ENCODE measurements at regions not wholly inside any gene's neighbourhood (a gene's known extent, or its start where the extent isn't known, plus 50 kb on each side); places are given as distances from the start of the nearest gene placed in this dataset.

DNA sequence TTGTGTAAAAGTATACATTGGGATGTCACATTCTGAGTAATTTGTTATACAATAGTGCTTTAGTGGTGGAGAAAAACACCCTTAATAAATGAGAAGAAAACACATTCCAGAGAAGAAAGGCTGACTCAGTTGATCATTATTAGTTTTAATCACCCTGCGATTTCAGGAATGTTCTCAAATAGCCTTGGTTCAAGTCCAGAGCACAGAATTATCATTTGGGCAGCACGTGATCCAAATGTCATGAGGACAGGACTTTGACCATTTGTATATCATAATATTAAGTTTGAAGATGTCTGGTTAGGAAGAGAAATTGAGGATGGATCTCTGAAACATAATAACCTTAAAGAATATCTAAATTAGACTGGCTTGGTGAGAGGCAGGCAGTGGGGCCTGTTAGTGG lies 1434.3 kb upstream of the TENM3 start:
- no peak overlapping the region for H3K4me3 ChIP-seq (ENCODE audit: control insufficient read depth, low read depth, low read length)
- TF ChIP-seq, protein P1, sequence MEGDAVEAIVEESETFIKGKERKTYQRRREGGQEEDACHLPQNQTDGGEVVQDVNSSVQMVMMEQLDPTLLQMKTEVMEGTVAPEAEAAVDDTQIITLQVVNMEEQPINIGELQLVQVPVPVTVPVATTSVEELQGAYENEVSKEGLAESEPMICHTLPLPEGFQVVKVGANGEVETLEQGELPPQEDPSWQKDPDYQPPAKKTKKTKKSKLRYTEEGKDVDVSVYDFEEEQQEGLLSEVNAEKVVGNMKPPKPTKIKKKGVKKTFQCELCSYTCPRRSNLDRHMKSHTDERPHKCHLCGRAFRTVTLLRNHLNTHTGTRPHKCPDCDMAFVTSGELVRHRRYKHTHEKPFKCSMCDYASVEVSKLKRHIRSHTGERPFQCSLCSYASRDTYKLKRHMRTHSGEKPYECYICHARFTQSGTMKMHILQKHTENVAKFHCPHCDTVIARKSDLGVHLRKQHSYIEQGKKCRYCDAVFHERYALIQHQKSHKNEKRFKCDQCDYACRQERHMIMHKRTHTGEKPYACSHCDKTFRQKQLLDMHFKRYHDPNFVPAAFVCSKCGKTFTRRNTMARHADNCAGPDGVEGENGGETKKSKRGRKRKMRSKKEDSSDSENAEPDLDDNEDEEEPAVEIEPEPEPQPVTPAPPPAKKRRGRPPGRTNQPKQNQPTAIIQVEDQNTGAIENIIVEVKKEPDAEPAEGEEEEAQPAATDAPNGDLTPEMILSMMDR (IDR thresholded peaks at IDR 0.05; ENCODE audit: control insufficient read depth, insufficient read depth, low read depth, low read length, missing control alignments): no peak
- DNase-seq (ENCODE audit: low read depth): no peak

DNA sequence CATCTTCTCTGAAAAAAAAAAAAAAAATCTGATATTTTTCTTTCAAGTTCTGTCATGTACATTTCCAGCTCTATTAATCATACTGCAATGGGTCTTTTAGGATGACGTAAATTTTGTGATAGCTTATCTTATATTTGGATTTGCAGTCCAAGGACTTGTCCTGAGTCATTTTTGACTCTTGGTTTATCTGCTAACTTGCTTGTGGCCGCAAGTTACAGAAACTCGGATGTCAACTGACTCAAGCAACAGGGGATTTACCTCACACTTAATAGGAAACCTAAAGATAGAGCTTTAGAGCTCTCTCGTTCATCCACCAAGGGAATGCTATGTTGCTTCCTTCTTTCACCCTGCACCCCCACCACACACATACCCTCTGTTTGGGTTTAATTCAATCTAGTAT lies 1433.8 kb upstream of the TENM3 start:
- no peak for DNase-seq (ENCODE audit: low read depth)
- TF ChIP-seq, protein P1 (IDR thresholded peaks at IDR 0.05; ENCODE audit: control insufficient read depth, insufficient read depth, low read depth, low read length, missing control alignments): no peak
- H3K4me3 ChIP-seq (ENCODE audit: control insufficient read depth, low read depth, low read length): no peak overlapping the region

DNA sequence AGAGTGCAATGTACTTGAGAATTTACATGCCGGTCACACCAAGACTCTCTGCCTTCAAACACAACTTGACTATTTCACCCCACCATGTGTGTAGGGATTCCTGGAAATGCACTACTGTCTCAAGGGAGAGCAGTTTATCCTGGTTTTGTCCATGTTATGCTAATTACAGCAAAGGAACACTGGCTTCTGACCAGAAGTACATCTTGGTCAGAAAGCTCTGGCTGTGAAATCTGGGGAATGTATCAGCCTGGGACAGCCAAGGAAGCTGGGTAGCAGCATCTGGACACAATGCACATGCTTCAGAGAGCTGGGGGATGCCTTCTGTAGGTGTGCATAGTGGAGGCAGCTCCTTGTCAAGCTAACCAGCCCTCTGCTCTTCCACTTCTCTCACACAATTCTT lies 1432.6 kb upstream of the TENM3 start:
- TF ChIP-seq, protein P1 (IDR thresholded peaks at IDR 0.05; ENCODE audit: control insufficient read depth, insufficient read depth, low read depth, low read length, missing control alignments): no peak
- no peak overlapping the region for H3K4me3 ChIP-seq (ENCODE audit: control insufficient read depth, low read depth, low read length)
- DNase-seq (ENCODE audit: low read depth): no peak

DNA sequence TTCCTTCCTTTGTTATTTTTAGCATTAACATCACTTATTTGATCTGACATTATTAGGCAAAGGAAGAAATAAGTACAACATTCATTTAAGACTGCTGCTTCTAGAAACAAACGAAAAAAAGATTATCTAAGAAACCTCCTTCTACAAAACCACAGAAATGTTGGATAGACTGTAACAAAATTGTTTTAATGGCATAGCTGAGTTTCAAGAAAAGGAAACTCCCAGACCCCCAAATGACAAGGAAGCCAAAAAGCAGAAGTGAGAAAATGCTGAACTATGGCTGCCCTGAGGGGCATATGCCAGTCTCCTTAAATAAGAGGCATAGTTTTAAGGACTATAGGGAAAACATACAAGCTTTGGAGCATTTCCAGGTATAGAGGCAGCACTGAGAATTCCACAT lies 1431.6 kb upstream of the TENM3 start:
- DNase-seq (ENCODE audit: low read depth): no peak
- TF ChIP-seq, protein P1 (IDR thresholded peaks at IDR 0.05; ENCODE audit: control insufficient read depth, insufficient read depth, low read depth, low read length, missing control alignments): no peak
- H3K4me3 ChIP-seq (ENCODE audit: control insufficient read depth, low read depth, low read length): no peak overlapping the region

DNA sequence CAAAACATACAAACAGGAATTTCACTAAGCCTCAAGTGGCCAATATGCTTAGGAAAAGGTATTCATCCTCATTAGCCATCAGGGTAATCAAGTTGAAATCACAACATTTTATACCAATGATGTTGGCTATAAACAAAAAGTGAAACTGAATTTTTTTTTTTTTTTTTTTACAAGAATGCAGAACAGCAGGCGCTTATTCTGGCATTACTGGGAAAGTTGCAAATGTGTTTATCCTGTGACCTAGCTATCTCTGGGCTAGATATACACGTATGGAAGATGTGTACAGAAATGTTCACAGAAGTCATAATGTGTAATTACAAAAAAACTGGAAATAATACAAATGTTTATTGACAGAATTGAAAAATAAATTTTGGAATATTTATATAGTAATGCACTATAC lies 1430.4 kb upstream of the TENM3 start:
- no peak overlapping the region for H3K4me3 ChIP-seq (ENCODE audit: control insufficient read depth, low read depth, low read length)
- TF ChIP-seq, protein P1 (IDR thresholded peaks at IDR 0.05; ENCODE audit: control insufficient read depth, insufficient read depth, low read depth, low read length, missing control alignments): no peak
- DNase-seq (ENCODE audit: low read depth): no peak

DNA sequence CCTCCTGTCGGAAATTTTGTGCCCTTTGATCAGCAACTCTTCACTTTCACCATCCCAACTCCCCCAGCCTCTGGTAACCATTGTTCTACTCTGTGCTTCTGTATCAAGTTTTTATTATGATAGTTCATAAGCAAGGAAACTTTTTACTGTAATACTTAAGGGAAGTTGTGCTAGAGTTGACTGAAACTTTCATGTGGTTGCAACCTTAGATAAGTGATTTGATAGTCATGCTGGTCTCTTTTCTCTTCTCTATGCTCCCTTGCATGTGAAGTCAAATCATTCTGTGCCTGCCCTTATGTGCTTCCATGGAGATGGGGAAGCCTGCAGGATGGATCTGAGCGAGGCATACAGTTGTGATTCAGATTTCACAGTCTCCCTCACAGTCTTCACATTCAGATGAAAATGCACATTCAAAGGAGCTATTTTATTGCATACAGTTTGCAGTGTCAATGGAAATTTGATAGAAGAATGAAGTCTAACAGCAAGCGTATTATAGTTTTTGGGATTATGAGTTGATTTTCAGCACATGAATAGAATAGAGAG lies 1428.3 kb upstream of the TENM3 start:
- H3K4me3 ChIP-seq (ENCODE audit: control insufficient read depth, low read depth, low read length): no peak overlapping the region
- TF ChIP-seq, protein P1 (IDR thresholded peaks at IDR 0.05; ENCODE audit: control insufficient read depth, insufficient read depth, low read depth, low read length, missing control alignments): no peak
- DNase-seq (ENCODE audit: low read depth): no peak

DNA sequence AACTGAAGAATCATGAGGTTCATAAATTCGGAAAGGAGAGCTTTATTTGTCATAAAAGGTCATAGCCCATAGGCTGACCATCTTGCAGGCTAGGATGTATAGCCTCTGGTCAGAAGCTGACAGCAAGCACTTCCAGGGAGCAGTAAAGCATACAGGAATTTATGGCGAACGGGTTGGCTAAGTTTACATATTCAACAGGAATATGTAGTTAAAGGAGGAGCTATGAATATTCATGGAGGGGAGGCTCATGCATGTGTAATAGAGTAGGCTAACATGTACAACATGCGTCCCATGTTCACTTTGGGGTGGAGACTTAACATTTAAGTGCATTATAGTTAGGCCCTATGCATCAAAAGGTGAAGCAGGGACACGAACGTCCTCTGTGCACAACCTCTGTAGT lies 1425.7 kb upstream of the TENM3 start:
- H3K4me3 ChIP-seq (ENCODE audit: control insufficient read depth, low read depth, low read length): no peak overlapping the region
- DNase-seq (ENCODE audit: low read depth): no peak
- TF ChIP-seq, protein P1 (IDR thresholded peaks at IDR 0.05; ENCODE audit: control insufficient read depth, insufficient read depth, low read depth, low read length, missing control alignments): no peak

Measured in AG09309 (cell line).